Left ventricle myocardium inferior (tissue), 1 donor: ENCODE measurements at regions not wholly inside any gene's neighbourhood (a gene's known extent, or its start where the extent isn't known, plus 50 kb on each side); places are given as distances from the start of the nearest gene placed in this dataset.

Source experiments
- DNase-seq: peaks from one replicate; pipeline ENCODE4 v3.0.0-alpha.2; 2020
- H3K27ac ChIP-seq: fragments of 200-600 bp; replicated peaks from 2 replicates; pipeline ENCODE4 v1.8.0; 2021
- H3K27me3 ChIP-seq: fragments of 200-600 bp; 2 replicates; pipeline ENCODE4 v1.8.0; 2021; ENCODE audit warnings: low read depth
- H3K36me3 ChIP-seq: fragments of 200-600 bp; 2 replicates; pipeline ENCODE4 v1.8.0; 2021
- H3K4me1 ChIP-seq: fragments of 200-600 bp; 2 replicates; pipeline ENCODE4 v1.8.0; 2021
- H3K4me3 ChIP-seq: fragments of 200-600 bp; 2 replicates; pipeline ENCODE4 v1.8.0; 2021; ENCODE audit warnings: mild to moderate bottlenecking, moderate library complexity
- H3K9me3 ChIP-seq: fragments of 200-600 bp; replicated peaks from 2 replicates; pipeline ENCODE4 v1.8.0; 2021
- intact Hi-C: fragments of 100-400 bp; cut with micrococcal nuclease; formaldehyde crosslinking; loops from one replicate; pipeline ENCODE4 v1.11.0; 2022
- TF ChIP-seq, protein P1 (sequence below): fragments of 200-600 bp; IDR thresholded peaks from 2 replicates; pipeline ENCODE4 v1.8.0; 2021; ENCODE audit warnings: antibody characterized with exemption, mild to moderate bottlenecking, borderline replicate concordance
- donor health status: DM: no; HTN: yes; CAD: no; lungs with severe emphysema.

GRCh38 chr3:622314-622713 lies 425.8 kb downstream of the CHL1 start:
- intact Hi-C loops: no loop called here
- H3K4me1 ChIP-seq: no peaks in the 10 kb centered on the region
- no peak for DNase-seq
- H3K27ac ChIP-seq: no peak overlapping the region
- TF ChIP-seq, protein P1, sequence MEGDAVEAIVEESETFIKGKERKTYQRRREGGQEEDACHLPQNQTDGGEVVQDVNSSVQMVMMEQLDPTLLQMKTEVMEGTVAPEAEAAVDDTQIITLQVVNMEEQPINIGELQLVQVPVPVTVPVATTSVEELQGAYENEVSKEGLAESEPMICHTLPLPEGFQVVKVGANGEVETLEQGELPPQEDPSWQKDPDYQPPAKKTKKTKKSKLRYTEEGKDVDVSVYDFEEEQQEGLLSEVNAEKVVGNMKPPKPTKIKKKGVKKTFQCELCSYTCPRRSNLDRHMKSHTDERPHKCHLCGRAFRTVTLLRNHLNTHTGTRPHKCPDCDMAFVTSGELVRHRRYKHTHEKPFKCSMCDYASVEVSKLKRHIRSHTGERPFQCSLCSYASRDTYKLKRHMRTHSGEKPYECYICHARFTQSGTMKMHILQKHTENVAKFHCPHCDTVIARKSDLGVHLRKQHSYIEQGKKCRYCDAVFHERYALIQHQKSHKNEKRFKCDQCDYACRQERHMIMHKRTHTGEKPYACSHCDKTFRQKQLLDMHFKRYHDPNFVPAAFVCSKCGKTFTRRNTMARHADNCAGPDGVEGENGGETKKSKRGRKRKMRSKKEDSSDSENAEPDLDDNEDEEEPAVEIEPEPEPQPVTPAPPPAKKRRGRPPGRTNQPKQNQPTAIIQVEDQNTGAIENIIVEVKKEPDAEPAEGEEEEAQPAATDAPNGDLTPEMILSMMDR: no peak
- H3K36me3 ChIP-seq: no peaks in the 10 kb centered on the region
- no peaks in the 10 kb centered on the region for H3K27me3 ChIP-seq
- H3K4me3 ChIP-seq: no peak overlapping the region
- H3K9me3 ChIP-seq: no peaks in the 10 kb centered on the region

GRCh38 chr3:623914-624545 lies 427.5 kb downstream of the CHL1 start:
- no peaks in the 10 kb centered on the region for H3K36me3 ChIP-seq
- H3K27ac ChIP-seq: no peak overlapping the region
- H3K4me3 ChIP-seq: no peak overlapping the region
- TF ChIP-seq, protein P1: no peak
- no peaks in the 10 kb centered on the region for H3K4me1 ChIP-seq
- no peak for DNase-seq
- no peaks in the 10 kb centered on the region for H3K27me3 ChIP-seq
- intact Hi-C loops: no loop called here
- no peaks in the 10 kb centered on the region for H3K9me3 ChIP-seq

DNA sequence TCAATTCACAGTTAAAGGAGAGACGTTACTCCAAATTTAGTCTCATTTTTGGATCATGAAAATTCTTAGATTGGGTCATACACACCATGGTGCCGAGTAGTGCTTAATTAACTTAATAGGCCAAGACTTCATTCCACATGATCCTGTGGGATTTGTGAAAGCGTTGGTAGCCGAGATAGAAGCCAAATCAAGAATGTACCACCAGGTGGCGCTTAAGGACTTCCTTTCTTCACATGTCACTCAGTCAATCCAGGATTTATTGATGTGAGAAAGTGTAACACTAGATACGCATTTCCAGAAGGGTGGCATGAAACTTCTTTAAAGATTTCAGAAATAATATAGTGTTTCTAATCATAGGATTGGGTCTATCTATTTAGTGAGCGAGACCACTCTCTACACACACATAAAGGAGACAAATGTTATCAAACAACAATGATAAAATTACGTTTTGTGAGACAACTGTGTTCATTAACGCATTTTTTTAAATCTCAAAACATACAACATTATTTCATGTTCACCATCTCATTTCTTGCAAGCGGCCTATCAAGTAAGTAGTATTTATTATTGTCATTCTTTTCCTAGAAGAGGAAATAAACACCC lies 436.1 kb downstream of the CHL1 start:
- TF ChIP-seq, protein P1: peak; percentile 62

GRCh38 chr3:634511-634910 lies 437.9 kb downstream of the CHL1 start:
- DNase-seq: no peak
- H3K9me3 ChIP-seq: no peaks in the 10 kb centered on the region
- TF ChIP-seq, protein P1: no peak
- H3K36me3 ChIP-seq: no peaks in the 10 kb centered on the region
- H3K27me3 ChIP-seq: no peaks in the 10 kb centered on the region
- intact Hi-C loops: no loop called here
- no peak overlapping the region for H3K27ac ChIP-seq
- no peak overlapping the region for H3K4me3 ChIP-seq
- H3K4me1 ChIP-seq: no peaks in the 10 kb centered on the region

More for the DNA sequence above, 436.1 kb downstream of the CHL1 start:
- Histone ChIP-seq H3K4me3 (no peak overlapping the region), H3K9me3 (no peaks in the 10 kb centered on the region), H3K36me3 (no peaks in the 10 kb centered on the region), H3K27me3 (no peaks in the 10 kb centered on the region), H3K4me1 (no peaks in the 10 kb centered on the region), H3K27ac (no peak overlapping the region)
- intact Hi-C loops: no loop called here
- no peak for DNase-seq

- no peaks in the 10 kb centered on the region for H3K4me1 ChIP-seq
- H3K27me3 ChIP-seq: no peaks in the 10 kb centered on the region
- intact Hi-C loops: no loop called here
- H3K4me3 ChIP-seq: no peak overlapping the region
- no peak for DNase-seq
- H3K27ac ChIP-seq: no peak overlapping the region
- H3K36me3 ChIP-seq: no peaks in the 10 kb centered on the region
- TF ChIP-seq, protein P1: no peak
- H3K9me3 ChIP-seq: no peaks in the 10 kb centered on the region
Measured at GRCh38 chr3:635393-635792, 438.8 kb downstream of the CHL1 start.
